Spleen (tissue), 11 donors: ENCODE measurements at regions not wholly inside any gene's neighbourhood (a gene's known extent, or its start where the extent isn't known, plus 50 kb on each side); places are given as distances from the start of the nearest gene placed in this dataset.

Experiments
- DNase-seq: peaks from one replicate; pipeline ENCODE4 v3.0.0-alpha.2; 2020
- H3K27ac ChIP-seq, 8 donors: fragments of 200-600 bp; sonication (generic) in 7 of 8; 1 replicate in 4 of 8; 2 replicates in 4 of 8; pipeline versions ENCODE4 v1.5.0 to v1.8.0; 2016 to 2021; ENCODE audit warnings: inconsistent platforms in 4 of 8, mild to moderate bottlenecking in 4 of 8, moderate library complexity in 1 of 8
- H3K27me3 ChIP-seq, 7 donors: fragments of 200-600 bp; sonication (generic) in 6 of 7; replicated peaks in 1 of 7; 1 replicate in 4 of 7; 2 replicates in 3 of 7; pipeline versions ENCODE4 v1.5.0 to v1.8.0; 2016 to 2021; ENCODE audit warnings: inconsistent platforms in 3 of 7, mild to moderate bottlenecking in 1 of 7
- H3K36me3 ChIP-seq, 6 donors: fragments of 200-600 bp; sonication (generic) in 5 of 6; 1 replicate in 4 of 6; 2 replicates in 2 of 6; pipeline versions ENCODE4 v1.5.0 to v1.8.0; 2016 to 2021; ENCODE audit warnings: inconsistent platforms in 2 of 6
- H3K4me1 ChIP-seq, 6 donors: fragments of 200-600 bp; sonication (generic) in 5 of 6; 1 replicate in 3 of 6; 2 replicates in 3 of 6; pipeline versions ENCODE4 v1.5.0 to v1.8.0; 2016 to 2021; ENCODE audit warnings: inconsistent platforms in 3 of 6
- H3K4me3 ChIP-seq, 8 donors: fragments of 200-600 bp; sonication (generic) in 7 of 8; 1 replicate in 4 of 8; 2 replicates in 4 of 8; pipeline versions ENCODE4 v1.5.0 to v1.8.0; 2016 to 2021; ENCODE audit warnings: inconsistent platforms in 4 of 8, mild to moderate bottlenecking in 4 of 8, moderate library complexity in 2 of 8
- H3K9me3 ChIP-seq, 8 donors: fragments of 200-600 bp; sonication (generic) in 7 of 8; 1 replicate in 4 of 8; 2 replicates in 4 of 8; pipeline versions ENCODE4 v1.5.0 to v1.8.0; 2016 to 2021; ENCODE audit warnings: inconsistent platforms in 4 of 8
- POLR2A ChIP-seq, 3 donors: fragments of 450-650 bp; IDR thresholded peaks; one replicate each; pipeline ENCODE4 v1.5.1; 2017; ENCODE audit warnings: antibody characterized with exemption in 3 of 3, mild to moderate bottlenecking in 1 of 3
- POLR2AphosphoS5 ChIP-seq, 3 donors: sonication (generic); formaldehyde crosslinking; IDR thresholded peaks; one replicate each; pipeline ENCODE4 v1.5.1; 2017; ENCODE audit warnings: antibody characterized with exemption in 3 of 3
- WGBS, 5 donors: extraction: QIAGEN DNeasy Blood & Tissue Kit in 3 of 5; methylation state at CpG; one replicate each; pipeline versions ENCODE4 v1.1.5 to v1.1.7; 2013 to 2018; 5-methylcytosine and 5-hydroxymethylcytosine counted together
- intact Hi-C: fragments of 100-400 bp; cut with DNase I; formaldehyde crosslinking; loops from one replicate; pipeline ENCODE4 v1.15.0; 2023; ENCODE audit warnings: low total_unique reads
- small RNA-seq, 4 donors: library from RNA; depleted of rRNA; stranded (forward); fragments of <200 nt; gene quantifications; one replicate each; pipeline ENCODE3, GENCODE V24; 2016
- TF ChIP-seq, protein P1 (sequence below), 11 experiments: fragments of 200-600 bp in 7 of 11; fragments of 450-650 bp in 4 of 11; sonication (generic) in 4 of 11; IDR thresholded peaks in 8 of 11; conservative IDR thresholded peaks in 3 of 11; 1 replicate in 7 of 11; 2 replicates in 4 of 11; pipeline versions ENCODE4 v1.4.0 to v1.8.0; 2016 to 2021; ENCODE audit warnings: antibody characterized with exemption in 11 of 11, inconsistent platforms in 4 of 11, mild to moderate bottlenecking in 1 of 11
- donor health status: healthy with polysubstance abuse.
- donor health status: DM: no; HTN: no; CAD: no; lungs with moderate emphysema.
- donor health status: DM: no; HTN: no; CAD: no.
- donor health status: Bipolar disorder and iron deficiency.
- donor health status: healthy.
- donor health status: DM: no; HTN: no; CAD: no.
- donor health status: DM: yes; HTN: yes; CAD: no.

DNA sequence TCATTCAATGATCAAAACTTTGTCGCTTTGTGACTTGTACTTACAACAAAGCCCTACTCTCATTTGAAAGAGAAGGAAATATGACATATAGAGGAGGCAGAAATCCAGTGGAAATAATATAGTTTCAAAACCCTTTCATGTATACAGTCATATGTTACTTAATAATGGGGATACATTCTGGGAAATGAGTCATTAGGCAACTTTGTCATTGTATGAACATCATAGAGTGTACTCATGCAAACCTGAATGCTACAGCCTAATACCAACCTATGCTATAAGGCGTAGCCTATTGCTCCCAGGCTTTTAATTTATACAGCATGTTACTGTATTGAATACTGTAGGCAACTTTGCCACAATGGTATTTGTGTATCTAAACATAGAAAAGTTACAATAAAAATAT lies 69.0 kb upstream of the SMC2 start:
- H3K27ac ChIP-seq, result no peak overlapping the region
- intact Hi-C loops, result no loop called here
- H3K4me3 ChIP-seq, result no peak overlapping the region
- WGBS, 5 donors, result 87 to 93% (median 91%) methylated on average over 2 of the region's 2 CpGs
- no peaks in the 10 kb centered on the region for H3K9me3 ChIP-seq
- H3K4me1 ChIP-seq, result peaks cover 0 to 7% (median 1%) of the 10 kb centered on the region in 6 donors
- no peak for DNase-seq
- H3K36me3 ChIP-seq, result no peaks in the 10 kb centered on the region
- TF ChIP-seq POLR2AphosphoS5 (IDR thresholded peaks at IDR 0.05) (no peak), POLR2A (IDR thresholded peaks at IDR 0.05) (no peak)
- TF ChIP-seq, protein P1, sequence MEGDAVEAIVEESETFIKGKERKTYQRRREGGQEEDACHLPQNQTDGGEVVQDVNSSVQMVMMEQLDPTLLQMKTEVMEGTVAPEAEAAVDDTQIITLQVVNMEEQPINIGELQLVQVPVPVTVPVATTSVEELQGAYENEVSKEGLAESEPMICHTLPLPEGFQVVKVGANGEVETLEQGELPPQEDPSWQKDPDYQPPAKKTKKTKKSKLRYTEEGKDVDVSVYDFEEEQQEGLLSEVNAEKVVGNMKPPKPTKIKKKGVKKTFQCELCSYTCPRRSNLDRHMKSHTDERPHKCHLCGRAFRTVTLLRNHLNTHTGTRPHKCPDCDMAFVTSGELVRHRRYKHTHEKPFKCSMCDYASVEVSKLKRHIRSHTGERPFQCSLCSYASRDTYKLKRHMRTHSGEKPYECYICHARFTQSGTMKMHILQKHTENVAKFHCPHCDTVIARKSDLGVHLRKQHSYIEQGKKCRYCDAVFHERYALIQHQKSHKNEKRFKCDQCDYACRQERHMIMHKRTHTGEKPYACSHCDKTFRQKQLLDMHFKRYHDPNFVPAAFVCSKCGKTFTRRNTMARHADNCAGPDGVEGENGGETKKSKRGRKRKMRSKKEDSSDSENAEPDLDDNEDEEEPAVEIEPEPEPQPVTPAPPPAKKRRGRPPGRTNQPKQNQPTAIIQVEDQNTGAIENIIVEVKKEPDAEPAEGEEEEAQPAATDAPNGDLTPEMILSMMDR (IDR thresholded peaks at IDR 0.05 in 8 of 11, conservative IDR thresholded peaks at IDR 0.05 in 3 of 11), result no peak
- H3K27me3 ChIP-seq, result peaks cover 0 to 3% (median 0%) of the 10 kb centered on the region in 7 donors

DNA sequence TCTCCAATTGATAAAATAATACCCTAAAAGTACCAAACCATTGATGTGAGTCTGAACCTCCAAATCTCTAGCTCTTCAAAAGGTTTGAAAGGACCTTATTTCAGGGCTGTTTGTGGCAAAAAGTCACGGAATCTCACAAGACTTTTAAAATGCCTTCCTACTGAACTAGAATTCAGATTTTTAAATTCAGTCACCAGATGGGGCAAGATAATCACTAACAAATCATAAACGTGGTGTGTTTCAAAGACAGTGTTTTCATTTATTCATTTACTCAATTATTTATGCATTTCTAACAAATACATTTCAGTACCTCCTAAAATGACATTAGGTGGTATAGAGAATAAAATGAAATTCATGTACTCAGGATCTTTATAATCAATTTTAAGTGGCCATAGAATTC lies 68.2 kb upstream of the SMC2 start:
- intact Hi-C loops, result no loop called here
- no peak for TF ChIP-seq POLR2AphosphoS5 (IDR thresholded peaks at IDR 0.05)
- TF ChIP-seq, protein P1 (IDR thresholded peaks at IDR 0.05 in 8 of 11, conservative IDR thresholded peaks at IDR 0.05 in 3 of 11), result no peak
- no peak for TF ChIP-seq POLR2A (IDR thresholded peaks at IDR 0.05)
- H3K27ac ChIP-seq, result no peak overlapping the region
- H3K4me1 ChIP-seq, result peaks cover 0 to 7% (median 1%) of the 10 kb centered on the region in 6 donors
- no peaks in the 10 kb centered on the region for H3K36me3 ChIP-seq
- 49 to 69% (median 58%) methylated on average over 2 of the region's 2 CpGs for WGBS, 5 donors
- no peaks in the 10 kb centered on the region for H3K9me3 ChIP-seq
- peaks cover 0 to 3% (median 0%) of the 10 kb centered on the region in 7 donors for H3K27me3 ChIP-seq
- no peak for DNase-seq
- no peak overlapping the region for H3K4me3 ChIP-seq

DNA sequence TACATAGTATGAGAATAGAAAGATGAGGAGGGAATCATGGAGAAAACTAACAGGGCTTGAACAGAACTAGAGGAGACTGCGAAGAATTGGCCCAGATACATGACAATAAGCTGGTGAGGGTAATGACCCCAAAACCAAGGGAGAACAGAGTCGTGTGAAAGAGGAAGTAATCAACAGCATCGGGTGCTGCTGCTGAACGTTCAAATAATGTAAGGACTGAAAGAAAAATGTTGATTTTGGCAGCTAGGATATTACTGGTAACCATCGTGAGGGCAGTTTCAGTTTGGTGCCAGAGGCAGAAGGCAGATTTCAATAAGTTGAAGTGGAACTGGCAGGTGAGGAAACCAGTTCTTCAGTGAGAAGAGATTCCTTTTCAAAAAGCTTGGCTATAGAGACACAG lies 66.8 kb upstream of the SMC2 start:
- Histone ChIP-seq H3K4me1 (peaks cover 0 to 7% (median 1%) of the 10 kb centered on the region in 6 donors), H3K27me3 (peaks cover 0 to 3% (median 0%) of the 10 kb centered on the region in 7 donors), H3K9me3 (no peaks in the 10 kb centered on the region), H3K36me3 (no peaks in the 10 kb centered on the region), H3K4me3 (no peak overlapping the region), H3K27ac (no peak overlapping the region)
- intact Hi-C loops, result no loop called here
- WGBS, 5 donors, result 24 to 37% (median 29%) methylated on average over 5 of the region's 5 CpGs
- DNase-seq, result no peak
- TF ChIP-seq, protein P1 (IDR thresholded peaks at IDR 0.05 in 8 of 11, conservative IDR thresholded peaks at IDR 0.05 in 3 of 11), result no peak
- TF ChIP-seq POLR2AphosphoS5 (IDR thresholded peaks at IDR 0.05) (no peak), POLR2A (IDR thresholded peaks at IDR 0.05) (no peak)

DNA sequence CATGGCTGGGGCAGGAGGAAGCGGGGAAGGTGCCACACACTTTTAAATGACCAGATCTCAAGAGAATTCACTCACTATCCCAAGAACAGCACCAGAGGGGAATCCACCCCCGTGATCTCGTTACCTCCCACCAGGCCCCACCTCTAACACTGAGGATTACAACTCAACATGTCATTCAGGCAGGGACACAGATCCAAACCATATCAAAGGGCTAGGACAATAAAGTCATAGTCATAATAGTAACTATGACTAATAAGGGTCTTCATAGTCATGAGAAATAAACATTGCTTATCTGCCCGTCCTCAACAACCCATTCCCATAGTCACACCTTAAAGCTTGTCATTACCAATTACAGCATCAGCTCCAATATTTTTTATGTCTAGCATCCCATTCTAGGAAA lies 65.3 kb upstream of the SMC2 start:
- no peaks in the 10 kb centered on the region for H3K36me3 ChIP-seq
- intact Hi-C loops, result no loop called here
- no peak overlapping the region for H3K27ac ChIP-seq
- DNase-seq, result no peak
- H3K4me1 ChIP-seq, result peaks cover 0 to 7% (median 1%) of the 10 kb centered on the region in 6 donors
- no peak for TF ChIP-seq POLR2A (IDR thresholded peaks at IDR 0.05)
- TF ChIP-seq, protein P1 (IDR thresholded peaks at IDR 0.05 in 8 of 11, conservative IDR thresholded peaks at IDR 0.05 in 3 of 11), result no peak
- no peak for TF ChIP-seq POLR2AphosphoS5 (IDR thresholded peaks at IDR 0.05)
- H3K27me3 ChIP-seq, result no peaks in the 10 kb centered on the region
- no peaks in the 10 kb centered on the region for H3K9me3 ChIP-seq
- no peak overlapping the region for H3K4me3 ChIP-seq
- 76 to 86% (median 86%) methylated on average over 4 of the region's 4 CpGs for WGBS, 5 donors

Small RNA genes lying in the stretch of these regions (small RNA-seq; reads per million reads assigned to genes)
- gene RNA5SP291, result 0 reads per million in 4 donors
